WTC11 (cell line): ENCODE measurements at regions not wholly inside any gene's neighbourhood (a gene's known extent, or its start where the extent isn't known, plus 50 kb on each side); places are given as distances from the start of the nearest gene placed in this dataset.

Experiments used
- ATAC-seq: fragments of 200-7000 bp; cut with Tn5 transposase; 2 replicates; pipeline ENCODE4 v1.10.0; 2021; ENCODE audit warnings: mild to moderate bottlenecking, moderate library complexity
- CTCF ChIA-PET: fragments of 300-600 bp; sonication (Branson Sonifier 250); formaldehyde crosslinking; loops from one replicate; lab custom pipeline; 2021; ENCODE audit warnings: antibody characterized with exemption; lab: Charles Lee
- POLR2A ChIA-PET: fragments of 350-600 bp; sonication (Branson Sonifier 250); formaldehyde crosslinking; loops from one replicate; lab custom pipeline; 2021; ENCODE audit warnings: antibody characterized with exemption; lab: Charles Lee
- DNase-seq: peaks from one replicate; pipeline ENCODE4 v3.0.0; 2021; ENCODE audit warnings: low spot score
- H3K27ac Mint-ChIP-seq: 2 replicates; pipeline ENCODE4 v1.8.0; 2021; ENCODE audit warnings: mixed read lengths
- H3K27me3 Mint-ChIP-seq: 2 replicates; pipeline ENCODE4 v1.8.0; 2021; ENCODE audit warnings: low read depth, mild to moderate bottlenecking, moderate library complexity, mixed read lengths
- H3K36me3 Mint-ChIP-seq: 2 replicates; pipeline ENCODE4 v1.8.0; 2021; ENCODE audit warnings: mixed read lengths
- H3K4me1 Mint-ChIP-seq: 2 replicates; pipeline ENCODE4 v1.8.0; 2022; ENCODE audit warnings: mixed read lengths
- H3K4me3 Mint-ChIP-seq: 2 replicates; pipeline ENCODE4 v1.8.0; 2021; ENCODE audit warnings: mild to moderate bottlenecking, moderate library complexity, mixed read lengths
- H3K9me3 Mint-ChIP-seq: 2 replicates; pipeline ENCODE4 v1.8.0; 2021; ENCODE audit warnings: mixed read lengths
- ATF1 ChIP-seq: sonication (generic); formaldehyde crosslinking; IDR thresholded peaks from 2 replicates; pipeline ENCODE4 v1.8.1; 2023; ENCODE audit warnings: mild to moderate bottlenecking, moderate library complexity, missing genetic modification reagents
- CREB1 ChIP-seq: sonication (generic); formaldehyde crosslinking; IDR thresholded peaks from 2 replicates; pipeline ENCODE4 v1.8.0; 2023; ENCODE audit warnings: mild to moderate bottlenecking, missing genetic modification reagents
- ESRRA ChIP-seq: sonication (generic); formaldehyde crosslinking; IDR thresholded peaks from 2 replicates; pipeline ENCODE4 v1.8.1; 2022; ENCODE audit warnings: mild to moderate bottlenecking, missing genetic modification reagents, borderline replicate concordance
- FOXJ3 ChIP-seq: sonication (generic); formaldehyde crosslinking; IDR thresholded peaks from 2 replicates; pipeline ENCODE4 v1.9.0; 2021; ENCODE audit warnings: missing genetic modification reagents, mild to moderate bottlenecking, borderline replicate concordance
- FOXP4 ChIP-seq: sonication (generic); formaldehyde crosslinking; IDR thresholded peaks from 2 replicates; pipeline ENCODE4 v1.8.0; 2022; ENCODE audit warnings: mild to moderate bottlenecking, missing genetic modification reagents
- GRHL2 ChIP-seq: fragments of 250-450 bp; sonication (Bioruptor Pico); IDR thresholded peaks from 2 replicates; pipeline ENCODE4 v1.8.0; 2022; ENCODE audit warnings: mild to moderate bottlenecking, moderate library complexity; ENCODE audit not compliant: insufficient replicate concordance, severe bottlenecking
- IRF1 ChIP-seq: sonication (generic); formaldehyde crosslinking; IDR thresholded peaks from 2 replicates; pipeline ENCODE4 v1.8.0; 2023; ENCODE audit warnings: missing genetic modification reagents
- MXD4 ChIP-seq: fragments of 250-450 bp; sonication (Bioruptor Pico); IDR thresholded peaks from 2 replicates; pipeline ENCODE4 v1.8.0; 2021; ENCODE audit warnings: mild to moderate bottlenecking, moderate library complexity, borderline replicate concordance
- PREB ChIP-seq: sonication (generic); formaldehyde crosslinking; IDR thresholded peaks from 2 replicates; pipeline ENCODE4 v1.8.1; 2022; ENCODE audit warnings: mild to moderate bottlenecking, missing genetic modification reagents, moderate library complexity, borderline replicate concordance
- SMAD4 ChIP-seq: sonication (generic); formaldehyde crosslinking; IDR thresholded peaks from 2 replicates; pipeline ENCODE4 v1.8.0; 2022; ENCODE audit warnings: mild to moderate bottlenecking, missing genetic modification reagents
- TEAD1 ChIP-seq: sonication (generic); formaldehyde crosslinking; IDR thresholded peaks from 2 replicates; pipeline ENCODE4 v1.8.0; 2022; ENCODE audit warnings: mild to moderate bottlenecking, missing genetic modification reagents
- USF1 ChIP-seq: sonication (generic); formaldehyde crosslinking; IDR thresholded peaks from 2 replicates; pipeline ENCODE4 v1.8.0; 2022; ENCODE audit warnings: mild to moderate bottlenecking, missing genetic modification reagents
- ZNF121 ChIP-seq: sonication (generic); formaldehyde crosslinking; IDR thresholded peaks from 2 replicates; pipeline ENCODE4 v1.8.0; 2023; ENCODE audit warnings: missing genetic modification reagents
- ZNF425 ChIP-seq: fragments of 250-450 bp; sonication (Bioruptor Pico); conservative IDR thresholded peaks from 2 replicates; pipeline ENCODE4 v1.9.0; 2021; ENCODE audit warnings: mild to moderate bottlenecking
- ZNF512 ChIP-seq: sonication (generic); formaldehyde crosslinking; IDR thresholded peaks from 2 replicates; pipeline ENCODE4 v1.8.1; 2022; ENCODE audit warnings: missing genetic modification reagents, borderline replicate concordance

- no peak for TF ChIP-seq ZNF425
- TF ChIP-seq FOXP4 (CRISPR knock-in tag) = no peak
- TF ChIP-seq USF1 (CRISPR knock-in tag) = no peak
- TF ChIP-seq FOXJ3 (CRISPR knock-in tag) = no peak
- no peak for TF ChIP-seq IRF1
- TF ChIP-seq SMAD4 (CRISPR knock-in tag) = no peak
- TF ChIP-seq ZNF121 = no peak
- TF ChIP-seq PREB (CRISPR knock-in tag) = no peak
- no peak for TF ChIP-seq ESRRA (CRISPR knock-in tag)
Observed at GRCh38 chr12:78725033-78725432, 139.5 kb upstream of the SYT1 start (continued).

GRCh38 chr12:78725951-78726580 is 138.5 kb upstream of the SYT1 start:
- no peaks in the 10 kb centered on the region for H3K4me1 Mint-ChIP-seq
- CTCF ChIA-PET = no interaction called here
- DNase-seq = no peak
- H3K4me3 Mint-ChIP-seq = no peak overlapping the region
- no peak overlapping the region for H3K27ac Mint-ChIP-seq
- no peaks in the 10 kb centered on the region for H3K36me3 Mint-ChIP-seq
- TF ChIP-seq MXD4 (CRISPR knock-in tag) (no peak), GRHL2 (CRISPR knock-in tag) (no peak), TEAD1 (CRISPR knock-in tag) (no peak), USF1 (CRISPR knock-in tag) (no peak), CREB1 (CRISPR knock-in tag) (no peak), ZNF512 (CRISPR knock-in tag) (no peak), ATF1 (CRISPR knock-in tag) (no peak)
- TF ChIP-seq, all 79 proteins: peak for 0
- H3K27me3 Mint-ChIP-seq = no peaks in the 10 kb centered on the region
- no peaks in the 10 kb centered on the region for H3K9me3 Mint-ChIP-seq
- ATAC-seq = no peak
- POLR2A ChIA-PET = no interaction called here
